WERI-Rb-1 (cell line): ENCODE measurements at regions not wholly inside any gene's neighbourhood (a gene's known extent, or its start where the extent isn't known, plus 50 kb on each side); places are given as distances from the start of the nearest gene placed in this dataset.

Experiments used
- DNase-seq: peaks from one replicate; pipeline ENCODE4 v3.0.0-alpha.2; 2020
- H3K27ac ChIP-seq: fragments of 250-450 bp; sonication (Bioruptor Pico); 2 replicates; pipeline ENCODE4 v1.5.1; 2020; ENCODE audit warnings: mild to moderate bottlenecking, moderate library complexity
- H3K27me3 ChIP-seq: fragments of 250-450 bp; sonication (Bioruptor Pico); 2 replicates; pipeline ENCODE4 v1.5.1; 2021; ENCODE audit warnings: mild to moderate bottlenecking, low read depth, moderate library complexity; ENCODE audit not compliant: insufficient read depth, severe bottlenecking
- H3K36me3 ChIP-seq: fragments of 250-450 bp; sonication (Bioruptor Pico); 2 replicates; pipeline ENCODE4 v1.5.1; 2020; ENCODE audit warnings: mild to moderate bottlenecking, moderate library complexity
- H3K4me3 ChIP-seq: 2 replicates; pipeline ENCODE4 v1.5.1; 2011; ENCODE audit warnings: low read depth, mild to moderate bottlenecking, control low read depth, low read length
- H3K9me3 ChIP-seq: fragments of 250-450 bp; sonication (Bioruptor Pico); 2 replicates; pipeline ENCODE4 v1.5.1; 2021; ENCODE audit warnings: mild to moderate bottlenecking, moderate library complexity; ENCODE audit not compliant: severe bottlenecking
- CTCF ChIP-seq: IDR thresholded peaks from 2 replicates; pipeline ENCODE4 v1.5.1; 2011; ENCODE audit warnings: low read depth, mild to moderate bottlenecking, control low read depth, inconsistent platforms, low read length

DNA sequence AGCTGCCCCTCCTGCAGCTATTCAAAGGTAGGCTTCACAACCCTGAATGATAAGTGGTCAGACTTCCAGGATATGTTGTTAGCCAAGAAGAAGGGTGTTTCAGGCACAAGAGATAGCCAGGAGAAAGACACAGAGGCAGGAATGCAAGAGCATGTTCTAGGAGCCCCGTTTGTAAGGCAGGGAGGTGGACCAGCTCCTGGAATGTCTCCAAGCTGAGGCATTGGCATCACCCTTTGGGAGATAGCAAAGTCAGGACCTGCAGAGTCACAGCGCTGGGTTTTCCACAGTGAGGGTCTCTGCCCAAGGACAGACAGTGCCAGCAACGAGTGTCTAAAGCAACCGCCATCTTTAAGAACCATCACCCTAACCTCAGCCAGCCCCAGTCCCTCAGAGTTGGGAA, 484.5 kb upstream of the ZMIZ1 start:
- Histone ChIP-seq H3K9me3 (no peaks in the 10 kb centered on the region), H3K27ac (no peak overlapping the region), H3K4me3 (no peak overlapping the region), H3K36me3 (no peaks in the 10 kb centered on the region), H3K27me3 (no peaks in the 10 kb centered on the region)
- no peak for TF ChIP-seq CTCF
- DNase-seq: no peak

GRCh38 chr10:78584681-78585080, 484.1 kb upstream of the ZMIZ1 start:
- H3K27me3 ChIP-seq: no peaks in the 10 kb centered on the region
- DNase-seq: no peak

GRCh38 chr10:78585952-78586351, 482.8 kb upstream of the ZMIZ1 start:
- Histone ChIP-seq H3K9me3 (no peaks in the 10 kb centered on the region), H3K27ac (no peak overlapping the region), H3K4me3 (no peak overlapping the region), H3K27me3 (no peaks in the 10 kb centered on the region), H3K36me3 (no peaks in the 10 kb centered on the region)
- no peak for DNase-seq
- TF ChIP-seq CTCF: no peak

More at GRCh38 chr10:78584681-78585080, 484.1 kb upstream of the ZMIZ1 start:
- Histone ChIP-seq H3K4me3 (no peak overlapping the region), H3K27ac (no peak overlapping the region), H3K36me3 (no peaks in the 10 kb centered on the region), H3K9me3 (no peaks in the 10 kb centered on the region)
- no peak for TF ChIP-seq CTCF

DNA sequence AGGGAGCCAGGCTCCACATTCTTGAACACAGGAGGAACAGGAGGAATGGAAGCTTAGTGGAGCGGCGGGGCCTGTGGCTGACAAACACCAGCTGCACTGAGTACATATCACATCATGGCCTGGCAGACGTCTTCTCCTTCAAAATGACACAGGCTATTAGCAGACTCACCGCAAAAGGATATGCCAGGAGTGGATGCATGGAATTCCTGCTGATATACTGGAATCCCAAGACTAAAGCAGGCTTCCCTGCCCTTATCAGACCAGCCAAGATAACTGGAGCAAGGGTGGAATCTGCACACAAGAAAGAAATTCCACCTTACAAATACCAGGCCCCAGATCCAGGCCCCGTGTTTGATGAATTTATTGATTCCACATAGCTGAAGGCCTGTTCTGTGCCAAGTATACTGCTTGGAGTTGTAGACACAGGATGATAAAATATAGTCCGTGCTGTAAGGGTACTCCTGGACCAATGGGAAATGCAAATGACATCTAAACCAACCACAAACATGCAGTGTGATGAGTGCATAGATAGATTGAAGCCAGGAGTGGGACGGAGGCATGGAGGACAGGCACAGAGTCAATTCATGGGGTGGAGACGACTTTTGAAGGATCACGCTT, 480.5 kb upstream of the ZMIZ1 start:
- TF ChIP-seq CTCF: no peak
- Histone ChIP-seq H3K9me3 (no peaks in the 10 kb centered on the region), H3K4me3 (no peak overlapping the region), H3K27me3 (no peaks in the 10 kb centered on the region), H3K36me3 (no peaks in the 10 kb centered on the region), H3K27ac (no peak overlapping the region)
- no peak for DNase-seq

- Histone ChIP-seq H3K36me3 (no peaks in the 10 kb centered on the region), H3K27me3 (no peaks in the 10 kb centered on the region), H3K9me3 (no peaks in the 10 kb centered on the region), H3K27ac (no peak overlapping the region), H3K4me3 (no peak overlapping the region)
- no peak for DNase-seq
- TF ChIP-seq CTCF: no peak
Observed at GRCh38 chr10:78589687-78590086, 479.1 kb upstream of the ZMIZ1 start.

DNA sequence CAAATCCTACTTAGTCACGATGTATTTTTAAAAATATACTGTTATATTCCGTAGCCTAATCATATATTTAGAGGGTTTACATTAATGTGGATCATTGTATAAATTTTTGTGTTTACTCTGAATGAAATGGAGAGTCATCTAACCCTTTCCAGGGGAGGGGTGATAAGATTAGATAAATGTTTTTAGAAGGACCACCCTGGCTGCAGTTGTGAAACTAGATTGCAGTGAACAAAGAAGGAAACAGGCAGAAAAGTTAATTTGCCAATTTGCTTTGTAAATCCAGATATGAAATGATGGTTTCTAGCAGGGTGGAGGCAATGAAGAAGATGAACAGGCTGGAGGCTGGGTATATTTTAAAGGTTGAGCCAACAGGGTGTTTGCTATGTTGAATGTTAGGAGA, 477.7 kb upstream of the ZMIZ1 start:
- Histone ChIP-seq H3K9me3 (no peaks in the 10 kb centered on the region), H3K36me3 (no peaks in the 10 kb centered on the region), H3K27ac (no peak overlapping the region), H3K4me3 (no peak overlapping the region), H3K27me3 (no peaks in the 10 kb centered on the region)
- no peak for TF ChIP-seq CTCF
- DNase-seq: no peak
